ENCODE measurements at regions not wholly inside any gene's neighbourhood (a gene's known extent, or its start where the extent isn't known, plus 50 kb on each side); places are given as distances from the start of the nearest gene placed in this dataset.
A peak's percentile ranks its signal among the peaks of the same experiment; 100 is the strongest.

GRCh38 chr4:146577111-146577510 lies 55.4 kb upstream of the SLC10A7 start:
- intact Hi-C loops (cut with micrococcal nuclease; ENCODE audit: unreplicated experiment), result no loop called here
- H3K9me3 ChIP-seq (ENCODE audit: low read depth, low read length, poor library complexity, severe bottlenecking), result no peaks in the 10 kb centered on the region
- ChIA-PET POLR2A (ENCODE audit: low non-redundant PET) (no interaction called here), CTCF (interaction anchor here (0.5 kb wide), 1 partner anchor 242 kb away, joined by 4 read pairs; no protein-coding TSS in a partner anchor)
- H3K27ac ChIP-seq (ENCODE audit: low read depth, low read length, poor library complexity, severe bottlenecking), result peak overlapping the region; percentile 59
- no peak overlapping the region for H3K4me3 ChIP-seq (ENCODE audit: low read depth, low read length, poor library complexity, severe bottlenecking)
- DNase-seq (ENCODE audit: low spot score), result peak; percentile 41
- no TSS peak for BruUV-seq (replicated peaks)
- H3K36me3 ChIP-seq (ENCODE audit: insufficient read depth, low read length, poor library complexity, severe bottlenecking), result no peaks in the 10 kb centered on the region
- no peaks in the 10 kb centered on the region for H3K27me3 ChIP-seq (replicated peaks; ENCODE audit: insufficient read depth, low read depth, low read length, poor library complexity)
- peaks cover 25% of the 10 kb centered on the region for H3K4me1 ChIP-seq (ENCODE audit: insufficient read depth, low read length, poor library complexity, severe bottlenecking)
- TF ChIP-seq EZH2 (IDR thresholded peaks at IDR 0.05; ENCODE audit: borderline replicate concordance, low read depth, low read length, poor library complexity, severe bottlenecking), result no peak
- TF ChIP-seq, protein P1, sequence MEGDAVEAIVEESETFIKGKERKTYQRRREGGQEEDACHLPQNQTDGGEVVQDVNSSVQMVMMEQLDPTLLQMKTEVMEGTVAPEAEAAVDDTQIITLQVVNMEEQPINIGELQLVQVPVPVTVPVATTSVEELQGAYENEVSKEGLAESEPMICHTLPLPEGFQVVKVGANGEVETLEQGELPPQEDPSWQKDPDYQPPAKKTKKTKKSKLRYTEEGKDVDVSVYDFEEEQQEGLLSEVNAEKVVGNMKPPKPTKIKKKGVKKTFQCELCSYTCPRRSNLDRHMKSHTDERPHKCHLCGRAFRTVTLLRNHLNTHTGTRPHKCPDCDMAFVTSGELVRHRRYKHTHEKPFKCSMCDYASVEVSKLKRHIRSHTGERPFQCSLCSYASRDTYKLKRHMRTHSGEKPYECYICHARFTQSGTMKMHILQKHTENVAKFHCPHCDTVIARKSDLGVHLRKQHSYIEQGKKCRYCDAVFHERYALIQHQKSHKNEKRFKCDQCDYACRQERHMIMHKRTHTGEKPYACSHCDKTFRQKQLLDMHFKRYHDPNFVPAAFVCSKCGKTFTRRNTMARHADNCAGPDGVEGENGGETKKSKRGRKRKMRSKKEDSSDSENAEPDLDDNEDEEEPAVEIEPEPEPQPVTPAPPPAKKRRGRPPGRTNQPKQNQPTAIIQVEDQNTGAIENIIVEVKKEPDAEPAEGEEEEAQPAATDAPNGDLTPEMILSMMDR (conservative IDR thresholded peaks at IDR 0.05; ENCODE audit: low read depth, low read length), result no peak

DNA sequence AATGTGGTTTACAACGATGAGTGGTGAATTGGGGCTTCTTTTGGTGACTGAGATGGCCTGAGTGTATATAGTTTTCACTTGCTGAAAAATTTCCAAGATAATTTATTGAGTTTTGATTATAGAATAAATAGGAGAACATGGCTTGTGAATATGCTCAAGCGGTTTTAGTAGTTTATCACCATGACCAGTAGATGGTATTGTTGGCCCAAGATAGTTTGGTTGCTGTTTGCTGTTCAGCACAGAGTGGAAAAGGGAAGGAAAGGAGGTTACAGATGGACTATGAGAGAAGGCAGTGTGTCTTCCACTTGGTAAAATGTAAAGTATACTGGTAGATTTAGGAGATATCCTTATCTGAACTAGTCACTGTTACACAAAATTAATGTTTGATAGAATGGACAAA lies 55.8 kb upstream of the POU4F2 start:
- CTCF ChIA-PET, result no interaction called here
- Histone ChIP-seq H3K36me3 (ENCODE audit: insufficient read depth, low read length, poor library complexity, severe bottlenecking) (no peaks in the 10 kb centered on the region), H3K27ac (ENCODE audit: low read depth, low read length, poor library complexity, severe bottlenecking) (no peak overlapping the region), H3K27me3 (replicated peaks; ENCODE audit: insufficient read depth, low read depth, low read length, poor library complexity) (no peaks in the 10 kb centered on the region), H3K4me3 (ENCODE audit: low read depth, low read length, poor library complexity, severe bottlenecking) (no peak overlapping the region), H3K4me1 (ENCODE audit: insufficient read depth, low read length, poor library complexity, severe bottlenecking) (peaks cover 36% of the 10 kb centered on the region), H3K9me3 (ENCODE audit: low read depth, low read length, poor library complexity, severe bottlenecking) (no peaks in the 10 kb centered on the region)
- intact Hi-C loops (cut with micrococcal nuclease; ENCODE audit: unreplicated experiment), result loop anchor here (1.0 to 10.0 kb wide), 2 partner anchors 333 to 512 kb away; no protein-coding TSS in a partner anchor
- peak; percentile 53 for DNase-seq (ENCODE audit: low spot score)
- POLR2A ChIA-PET (ENCODE audit: low non-redundant PET), result no interaction called here
- TF ChIP-seq, protein P1 (conservative IDR thresholded peaks at IDR 0.05; ENCODE audit: low read depth, low read length), result peak; percentile 50
- TF ChIP-seq EZH2 (IDR thresholded peaks at IDR 0.05; ENCODE audit: borderline replicate concordance, low read depth, low read length, poor library complexity, severe bottlenecking), result no peak
- no TSS peak for BruUV-seq (replicated peaks)

DNA sequence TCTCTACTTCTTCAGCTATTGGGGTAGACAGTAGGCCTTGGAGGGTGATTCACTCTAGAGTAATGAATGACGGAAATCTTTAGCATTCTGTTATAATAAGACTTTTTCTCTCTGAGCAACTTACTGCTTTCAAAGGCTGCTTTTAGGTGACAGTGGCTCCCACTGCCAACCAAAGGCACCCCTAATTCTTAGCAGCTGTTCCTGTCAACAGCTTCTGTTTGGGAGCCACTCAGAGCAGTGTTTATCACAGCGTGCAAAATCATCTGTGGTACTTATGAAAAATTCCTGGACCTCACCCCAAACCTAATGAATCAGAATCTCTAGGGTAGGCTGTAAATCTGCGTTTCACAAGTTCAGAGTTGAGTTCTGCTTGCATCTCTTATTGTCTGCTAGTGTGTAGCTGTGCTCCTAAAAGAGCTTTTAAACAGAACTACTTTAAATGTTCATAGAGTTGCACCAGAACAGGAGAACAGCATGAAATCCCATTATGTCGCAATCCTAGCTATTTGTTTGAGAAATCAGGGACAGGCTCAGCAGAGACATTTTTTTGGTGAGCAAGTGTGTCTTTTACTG lies 52.8 kb upstream of the POU4F2 start:
- no peak for TF ChIP-seq EZH2 (IDR thresholded peaks at IDR 0.05; ENCODE audit: borderline replicate concordance, low read depth, low read length, poor library complexity, severe bottlenecking)
- TF ChIP-seq, protein P1 (conservative IDR thresholded peaks at IDR 0.05; ENCODE audit: low read depth, low read length), result no peak
- Histone ChIP-seq H3K27ac (ENCODE audit: low read depth, low read length, poor library complexity, severe bottlenecking) (peak overlapping the region; percentile 71), H3K36me3 (ENCODE audit: insufficient read depth, low read length, poor library complexity, severe bottlenecking) (no peaks in the 10 kb centered on the region), H3K4me1 (ENCODE audit: insufficient read depth, low read length, poor library complexity, severe bottlenecking) (peaks cover 30% of the 10 kb centered on the region), H3K9me3 (ENCODE audit: low read depth, low read length, poor library complexity, severe bottlenecking) (no peaks in the 10 kb centered on the region), H3K27me3 (replicated peaks; ENCODE audit: insufficient read depth, low read depth, low read length, poor library complexity) (no peaks in the 10 kb centered on the region), H3K4me3 (ENCODE audit: low read depth, low read length, poor library complexity, severe bottlenecking) (no peak overlapping the region)
- intact Hi-C loops (cut with micrococcal nuclease; ENCODE audit: unreplicated experiment), result loop anchor here (2.0 to 10.0 kb wide), 3 partner anchors 51 to 509 kb away; no protein-coding TSS in a partner anchor
- DNase-seq (ENCODE audit: low spot score), result peak; percentile 92
- no TSS peak for BruUV-seq (replicated peaks)
- POLR2A ChIA-PET (ENCODE audit: low non-redundant PET), result interaction anchor here (0.5 kb wide), 1 partner anchor 10 kb away, joined by 4 read pairs; no protein-coding TSS in a partner anchor
- CTCF ChIA-PET, result interaction anchor here (0.6 to 2.3 kb wide), 6 partner anchors 10 to 268 kb away, joined by 3 to 9 read pairs (median 4); no protein-coding TSS in a partner anchor
